ENCODE measurements at regions not wholly inside any gene's neighbourhood (a gene's known extent, or its start where the extent isn't known, plus 50 kb on each side); places are given as distances from the start of the nearest gene placed in this dataset.

DNA sequence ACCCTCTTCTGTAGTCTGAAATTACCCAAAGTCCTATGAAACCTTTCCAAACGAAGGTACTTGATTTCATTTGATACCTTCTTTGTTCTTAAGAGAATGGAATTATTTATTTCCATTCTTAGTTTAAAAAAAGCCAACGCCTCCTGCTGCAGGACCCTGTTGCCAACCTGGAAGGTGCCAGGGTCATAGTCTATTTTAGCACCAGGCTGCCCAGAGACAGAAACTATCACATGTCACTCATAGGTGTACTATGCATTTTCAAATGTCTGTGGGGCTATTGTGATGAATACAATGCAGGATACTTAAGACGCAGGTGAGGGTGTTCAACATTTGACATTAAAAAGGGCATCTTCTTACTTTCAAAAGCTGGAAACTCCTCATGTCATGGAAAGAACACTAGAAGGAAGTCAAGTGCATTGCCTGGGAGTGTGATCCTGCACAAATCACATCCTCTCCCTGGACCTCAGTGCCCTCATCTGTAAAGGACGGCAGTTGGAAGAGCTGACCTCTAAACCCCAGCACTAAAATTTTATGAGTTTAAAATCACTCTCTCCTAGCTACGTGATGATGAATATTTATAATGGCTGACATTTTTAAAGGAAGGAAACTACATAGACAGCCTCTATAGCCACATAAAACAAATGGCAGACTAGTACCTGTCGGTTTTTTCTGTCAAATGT is 107.3 kb upstream of the SYT6 start:
- TF ChIP-seq, protein P1, sequence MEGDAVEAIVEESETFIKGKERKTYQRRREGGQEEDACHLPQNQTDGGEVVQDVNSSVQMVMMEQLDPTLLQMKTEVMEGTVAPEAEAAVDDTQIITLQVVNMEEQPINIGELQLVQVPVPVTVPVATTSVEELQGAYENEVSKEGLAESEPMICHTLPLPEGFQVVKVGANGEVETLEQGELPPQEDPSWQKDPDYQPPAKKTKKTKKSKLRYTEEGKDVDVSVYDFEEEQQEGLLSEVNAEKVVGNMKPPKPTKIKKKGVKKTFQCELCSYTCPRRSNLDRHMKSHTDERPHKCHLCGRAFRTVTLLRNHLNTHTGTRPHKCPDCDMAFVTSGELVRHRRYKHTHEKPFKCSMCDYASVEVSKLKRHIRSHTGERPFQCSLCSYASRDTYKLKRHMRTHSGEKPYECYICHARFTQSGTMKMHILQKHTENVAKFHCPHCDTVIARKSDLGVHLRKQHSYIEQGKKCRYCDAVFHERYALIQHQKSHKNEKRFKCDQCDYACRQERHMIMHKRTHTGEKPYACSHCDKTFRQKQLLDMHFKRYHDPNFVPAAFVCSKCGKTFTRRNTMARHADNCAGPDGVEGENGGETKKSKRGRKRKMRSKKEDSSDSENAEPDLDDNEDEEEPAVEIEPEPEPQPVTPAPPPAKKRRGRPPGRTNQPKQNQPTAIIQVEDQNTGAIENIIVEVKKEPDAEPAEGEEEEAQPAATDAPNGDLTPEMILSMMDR (conservative IDR thresholded peaks at IDR 0.05), result no peak
- no peak for TF ChIP-seq EZH2 (IDR thresholded peaks at IDR 0.05; ENCODE audit: low read depth)

All from PC-9 (cell line).